ENCODE measurements at regions not wholly inside any gene's neighbourhood (a gene's known extent, or its start where the extent isn't known, plus 50 kb on each side); places are given as distances from the start of the nearest gene placed in this dataset.

DNA sequence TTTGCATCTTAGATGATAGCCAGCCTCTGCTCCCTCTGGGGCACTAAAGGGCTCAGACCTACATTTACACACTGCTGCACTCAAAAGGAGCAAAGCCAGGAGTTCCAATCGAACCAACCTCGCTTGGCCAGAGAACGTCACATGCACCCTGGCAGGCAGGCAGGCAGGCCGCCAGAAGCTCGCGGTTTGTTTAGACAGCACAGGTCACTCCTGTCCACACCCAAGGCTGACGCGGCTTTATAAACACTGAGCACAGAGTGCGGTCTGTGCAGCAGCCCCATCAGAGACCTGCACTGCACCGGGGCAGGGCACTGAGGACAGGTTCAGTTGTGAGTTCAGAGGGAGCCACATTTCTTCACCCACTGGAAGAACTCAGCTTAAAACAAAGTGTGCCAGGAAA is 143.9 kb downstream of the BCOR start:
- TF ChIP-seq CTCF (IDR thresholded peaks at IDR 0.05) (no peak), EP300 (IDR thresholded peaks at IDR 0.05; ENCODE audit: borderline replicate concordance in 1 of 2, low read depth in 1 of 2, low read length in 1 of 2) (no peak), POLR2AphosphoS5 (IDR thresholded peaks at IDR 0.05; ENCODE audit: low read depth, low read length) (no peak), EZH2phosphoT487 (IDR thresholded peaks at IDR 0.05; ENCODE audit: borderline replicate concordance, low read depth) (no peak), NRF1 (IDR thresholded peaks at IDR 0.05; ENCODE audit: low read depth, low read length) (no peak), USF2 (IDR thresholded peaks at IDR 0.05; ENCODE audit: borderline replicate concordance, low read depth, low read length) (no peak), RFX5 (IDR thresholded peaks at IDR 0.05; ENCODE audit: low read length) (no peak), NFIC (IDR thresholded peaks at IDR 0.05; ENCODE audit: borderline replicate concordance) (no peak), YY1 (IDR thresholded peaks at IDR 0.05; ENCODE audit: low read depth) (no peak), REST (IDR thresholded peaks at IDR 0.05; ENCODE audit: low read depth, low read length) (no peak), FOSL2 (IDR thresholded peaks at IDR 0.05; ENCODE audit: borderline replicate concordance, low read depth) (no peak)
- TF ChIP-seq, protein P1, sequence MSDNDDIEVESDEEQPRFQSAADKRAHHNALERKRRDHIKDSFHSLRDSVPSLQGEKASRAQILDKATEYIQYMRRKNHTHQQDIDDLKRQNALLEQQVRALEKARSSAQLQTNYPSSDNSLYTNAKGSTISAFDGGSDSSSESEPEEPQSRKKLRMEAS (IDR thresholded peaks at IDR 0.05; ENCODE audit: low read depth): no peak
